HG03175 (cell line): ENCODE measurements at regions not wholly inside any gene's neighbourhood (a gene's known extent, or its start where the extent isn't known, plus 50 kb on each side); places are given as distances from the start of the nearest gene placed in this dataset.
A peak's percentile ranks its signal among the peaks of the same experiment; 100 is the strongest.
"Not testable (repeated sequence)": the region's sequence is repeated elsewhere in the genome, so short reads cannot be mapped to it uniquely, and the experiment has no call there.

ENCODE experiments used
- ATAC-seq: cut with Tn5 transposase; IDR thresholded peaks from one replicate; pipeline ENCODE4 v1.9.1; 2021; ENCODE audit warnings: mild to moderate bottlenecking, moderate library complexity; ENCODE audit not compliant: unreplicated experiment

DNA sequence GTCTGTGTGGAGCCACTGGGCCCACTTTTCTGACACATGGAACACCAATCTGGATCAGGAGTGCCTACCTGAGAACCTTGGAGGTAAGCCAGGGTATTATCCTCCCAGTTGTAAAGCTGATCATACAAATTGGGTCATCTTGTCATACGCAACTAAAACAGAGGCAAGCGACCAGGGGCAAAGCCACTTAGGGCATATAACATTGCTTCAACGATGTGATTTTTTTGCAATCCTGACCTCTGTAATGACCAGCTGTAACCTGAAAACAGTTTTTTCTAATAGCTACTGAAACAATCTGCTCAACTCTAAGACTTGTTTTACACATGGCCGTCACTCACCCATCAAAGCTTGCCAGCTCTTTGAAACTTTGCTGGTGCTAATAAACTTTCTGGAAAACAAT, 261.5 kb upstream of the AGTR2 start:
- ATAC-seq: no peak

DNA sequence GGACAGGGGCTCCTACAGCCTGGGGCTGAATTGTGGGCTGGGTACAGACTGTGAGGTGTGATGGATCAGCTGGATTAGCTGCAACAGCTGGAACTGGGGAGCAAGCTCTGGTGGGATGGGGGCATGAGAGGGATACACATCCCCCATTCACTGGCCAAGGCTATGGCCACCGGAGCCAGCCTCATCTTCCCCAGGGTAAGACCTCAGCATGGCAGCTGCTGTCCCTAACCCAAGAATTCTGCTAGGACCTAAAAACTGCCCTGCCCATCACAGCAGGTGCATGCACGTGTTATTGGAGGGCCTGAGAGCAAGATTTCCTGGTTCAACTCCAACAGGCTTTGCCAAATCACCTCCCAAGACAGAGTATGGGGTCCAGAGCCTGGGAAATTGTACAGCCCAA, 258.6 kb upstream of the AGTR2 start:
- no peak for ATAC-seq

DNA sequence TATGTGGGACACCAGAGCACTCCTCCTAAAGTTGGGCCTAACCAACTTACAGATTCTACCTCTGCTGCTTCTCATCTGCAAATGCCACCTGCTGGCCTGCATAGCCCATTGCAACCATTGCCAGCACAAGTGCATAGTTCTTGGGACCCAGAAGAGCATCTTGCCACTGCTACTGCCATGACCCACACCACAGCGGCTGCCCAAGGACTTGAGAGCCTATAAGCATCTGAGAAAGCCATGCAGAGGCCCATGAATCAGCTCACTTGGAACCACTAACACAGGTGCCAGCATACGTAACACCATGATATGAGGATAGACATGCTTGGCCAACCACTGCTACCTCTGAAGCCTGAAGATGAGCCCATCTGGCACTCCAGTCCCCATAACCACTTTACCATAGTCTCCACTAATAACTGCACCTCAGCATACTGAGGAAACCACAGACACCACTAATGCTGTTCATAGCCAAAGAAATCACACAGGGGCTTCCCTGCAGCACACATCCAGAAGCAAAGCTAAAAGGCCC, 258.1 kb upstream of the AGTR2 start:
- peak; percentile 95 for ATAC-seq

DNA sequence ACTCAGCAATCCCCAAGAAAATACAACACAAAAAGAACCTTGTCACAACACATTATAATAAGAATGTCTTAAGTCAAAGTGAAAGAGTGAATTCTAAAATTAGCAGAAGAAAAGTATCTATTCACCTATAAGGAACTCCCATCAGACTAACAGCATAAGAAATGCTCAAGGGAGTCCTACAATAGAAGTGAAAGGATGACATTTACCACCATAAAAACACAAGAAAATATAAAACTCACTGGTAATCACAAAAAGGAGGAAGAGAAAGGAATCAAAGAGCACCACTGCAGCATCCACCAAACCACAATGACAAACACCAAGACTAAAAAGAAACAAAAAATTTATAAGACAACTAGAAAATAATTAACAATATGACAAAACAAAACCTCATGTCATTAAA, 257.0 kb upstream of the AGTR2 start:
- peak; percentile 48 for ATAC-seq

DNA sequence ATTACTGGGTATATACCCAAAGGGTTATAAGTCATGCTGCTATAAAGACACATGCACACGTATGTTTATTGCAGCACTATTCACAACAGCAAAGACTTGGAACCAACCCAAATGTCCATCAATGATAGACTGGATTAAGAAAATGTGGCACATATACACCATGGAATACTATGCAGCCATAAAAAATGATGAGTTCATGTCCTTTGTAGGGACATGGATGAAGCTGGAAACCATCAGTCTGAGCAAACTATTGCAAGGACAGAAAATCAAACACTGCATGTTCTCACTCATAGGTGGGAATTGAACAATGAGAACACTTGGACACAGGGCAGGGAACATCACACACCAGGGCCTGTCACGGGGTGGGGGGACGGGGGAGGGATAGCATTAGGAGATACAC, 254.9 kb upstream of the AGTR2 start:
- ATAC-seq: not testable (repeated sequence)

DNA sequence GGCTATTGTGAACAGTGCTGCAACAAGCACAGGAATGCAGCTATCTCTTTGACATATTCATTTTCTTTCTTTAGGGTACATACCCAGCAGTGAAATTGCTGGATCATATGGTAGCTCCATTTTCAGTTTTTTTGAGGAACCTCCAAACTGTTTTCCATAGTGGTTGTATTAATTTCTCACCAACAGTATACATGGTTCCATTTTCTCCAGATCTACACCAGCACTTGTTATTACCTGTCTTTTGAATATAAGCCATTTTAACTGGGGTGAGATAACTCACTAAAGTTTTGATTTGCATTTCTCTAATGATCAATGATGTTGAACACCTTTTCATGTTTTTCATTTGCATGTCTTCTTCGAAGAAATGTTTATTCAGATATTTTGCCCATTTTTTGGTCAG, 241.1 kb upstream of the AGTR2 start:
- ATAC-seq: no peak

DNA sequence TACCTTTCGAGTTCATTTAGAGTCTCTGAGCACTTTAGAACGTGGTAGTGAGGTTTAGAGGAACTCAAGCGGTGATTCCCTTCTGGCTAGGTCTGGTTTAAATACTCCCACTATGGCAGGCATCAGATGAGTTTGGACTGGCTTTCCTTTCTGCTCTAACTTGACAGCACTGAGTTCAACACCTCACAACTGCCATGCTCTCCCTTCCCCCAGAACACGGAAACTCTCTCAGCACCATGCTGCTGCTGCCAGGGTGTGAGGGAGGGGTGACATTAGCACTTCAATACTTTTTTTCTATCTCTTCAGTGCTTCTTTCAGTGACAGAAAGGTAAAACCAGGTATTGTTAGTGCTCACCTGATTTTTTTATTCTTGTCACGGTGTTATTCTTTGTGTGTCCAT, 234.5 kb upstream of the AGTR2 start:
- ATAC-seq: no peak

DNA sequence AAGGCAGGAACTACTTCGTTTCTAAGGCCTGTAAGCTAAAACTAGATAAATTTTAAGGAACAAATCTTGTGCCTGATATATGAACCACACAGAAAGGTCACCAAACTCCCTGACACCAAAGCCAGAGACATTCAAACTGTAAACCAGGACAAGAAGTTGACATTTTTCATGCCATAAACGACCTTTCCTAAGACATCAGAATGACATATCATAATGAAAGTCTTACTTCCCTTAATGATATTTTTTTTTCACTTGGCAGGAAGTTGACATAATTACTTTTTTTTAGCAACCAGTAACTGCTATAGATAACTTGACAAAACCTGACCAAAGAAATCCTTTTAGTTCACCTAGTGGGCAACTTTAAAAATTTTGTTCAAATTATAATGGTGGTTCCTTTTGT, 231.5 kb upstream of the AGTR2 start:
- peak; percentile 66 for ATAC-seq

DNA sequence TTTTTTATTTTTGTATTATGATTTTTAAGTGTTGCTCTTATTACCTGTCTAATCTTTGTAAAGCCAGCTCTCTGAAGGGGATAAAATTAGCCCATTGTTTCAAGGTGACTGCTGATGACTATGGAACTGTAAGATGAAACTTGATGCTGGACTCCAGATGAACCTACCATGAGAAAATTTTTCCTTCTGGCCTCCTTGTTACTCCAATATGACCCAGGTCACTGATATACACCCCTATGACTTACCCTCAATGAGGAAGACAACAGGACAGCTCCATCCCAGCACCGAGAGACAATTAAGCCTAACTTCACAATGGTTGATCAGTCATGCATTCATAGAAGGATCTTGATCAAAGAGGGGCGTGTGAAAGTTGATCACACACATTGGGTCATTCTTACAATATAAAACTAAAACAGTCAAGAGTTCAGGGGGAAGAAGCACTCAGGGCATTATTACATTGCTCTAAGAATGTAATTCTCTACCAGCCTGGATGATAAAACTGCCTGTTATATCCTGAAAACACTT, 230.8 kb upstream of the AGTR2 start:
- no peak for ATAC-seq

DNA sequence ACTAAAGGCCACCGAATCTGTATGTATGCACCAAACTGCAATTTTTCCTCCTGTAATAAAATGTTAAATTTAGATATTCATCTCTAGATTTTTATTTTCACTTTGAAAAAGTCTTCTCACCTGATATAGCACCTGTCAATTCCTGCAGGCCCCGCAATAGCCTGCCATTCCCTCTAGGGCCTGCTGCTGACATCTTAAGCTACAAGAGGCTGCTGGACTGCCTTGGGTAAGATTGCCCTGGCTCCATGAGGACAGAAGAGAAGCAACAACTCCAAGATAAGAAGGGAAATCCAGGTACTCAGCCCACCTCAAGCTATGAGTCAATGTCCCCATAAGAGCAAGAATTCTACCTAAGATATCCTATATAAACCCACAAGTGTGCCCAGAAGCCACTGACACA, 230.2 kb upstream of the AGTR2 start:
- ATAC-seq: peak; percentile 18

DNA sequence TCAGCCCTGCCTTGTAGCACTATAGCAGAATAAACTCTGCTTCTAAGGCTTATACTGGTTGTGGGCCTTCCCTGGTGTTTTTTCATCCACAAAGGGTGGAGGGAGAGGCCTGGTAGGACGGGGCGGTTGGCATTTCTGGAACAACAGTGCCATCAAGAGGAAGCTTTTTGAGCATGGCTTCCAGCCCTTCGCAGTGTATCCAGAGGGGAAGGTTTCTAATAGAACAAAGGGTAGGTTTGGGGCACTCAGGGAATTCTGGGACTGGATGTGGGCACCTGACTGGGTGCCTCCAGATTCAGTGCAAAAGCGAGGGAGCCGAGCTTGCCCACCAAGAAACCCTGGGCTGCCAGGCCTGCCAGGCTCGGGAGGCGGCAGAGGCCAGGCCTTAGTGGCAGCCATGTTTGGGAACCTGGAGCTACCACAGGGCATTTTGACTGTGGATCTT, 229.6 kb upstream of the AGTR2 start:
- peak; percentile 74 for ATAC-seq

DNA sequence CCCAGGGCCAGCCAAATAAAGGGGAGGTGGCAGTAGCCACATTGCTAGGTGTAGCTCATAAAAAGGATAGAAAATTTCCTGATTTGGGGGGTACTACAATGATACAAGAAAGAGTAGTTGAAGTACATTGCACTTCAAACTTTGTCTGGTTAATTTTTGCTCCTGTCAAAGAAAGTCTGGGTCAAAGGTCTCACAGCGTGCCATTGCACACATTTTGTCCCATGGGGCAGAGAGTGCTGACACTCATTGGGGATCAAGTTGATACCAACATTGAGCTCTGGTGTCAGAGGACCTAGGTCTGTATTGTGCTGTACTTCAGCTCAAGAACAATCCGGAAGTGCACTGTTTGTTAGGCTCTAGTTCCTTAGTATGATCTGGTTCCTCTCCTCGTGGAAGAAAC, 229.2 kb upstream of the AGTR2 start:
- no peak for ATAC-seq

DNA sequence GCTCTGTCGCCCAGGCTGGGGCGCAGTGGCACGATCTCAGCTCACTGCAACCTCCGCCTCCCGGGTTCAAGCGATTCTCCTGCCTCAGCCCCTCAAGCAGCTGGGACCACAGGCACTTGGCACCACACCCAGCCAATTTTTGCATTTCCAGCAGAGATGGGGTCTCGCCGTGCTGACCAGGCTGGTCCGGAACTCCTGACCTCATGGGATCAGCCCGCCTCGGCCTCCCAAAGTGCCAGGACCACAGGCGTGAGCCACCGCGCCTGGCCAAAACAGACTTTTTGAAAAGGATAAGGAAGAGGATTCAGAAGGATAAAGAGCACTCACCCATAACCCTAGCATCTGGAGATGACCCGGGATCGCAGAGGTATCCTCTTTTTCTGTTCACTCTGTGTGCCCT, 224.5 kb upstream of the AGTR2 start:
- ATAC-seq: no peak

DNA sequence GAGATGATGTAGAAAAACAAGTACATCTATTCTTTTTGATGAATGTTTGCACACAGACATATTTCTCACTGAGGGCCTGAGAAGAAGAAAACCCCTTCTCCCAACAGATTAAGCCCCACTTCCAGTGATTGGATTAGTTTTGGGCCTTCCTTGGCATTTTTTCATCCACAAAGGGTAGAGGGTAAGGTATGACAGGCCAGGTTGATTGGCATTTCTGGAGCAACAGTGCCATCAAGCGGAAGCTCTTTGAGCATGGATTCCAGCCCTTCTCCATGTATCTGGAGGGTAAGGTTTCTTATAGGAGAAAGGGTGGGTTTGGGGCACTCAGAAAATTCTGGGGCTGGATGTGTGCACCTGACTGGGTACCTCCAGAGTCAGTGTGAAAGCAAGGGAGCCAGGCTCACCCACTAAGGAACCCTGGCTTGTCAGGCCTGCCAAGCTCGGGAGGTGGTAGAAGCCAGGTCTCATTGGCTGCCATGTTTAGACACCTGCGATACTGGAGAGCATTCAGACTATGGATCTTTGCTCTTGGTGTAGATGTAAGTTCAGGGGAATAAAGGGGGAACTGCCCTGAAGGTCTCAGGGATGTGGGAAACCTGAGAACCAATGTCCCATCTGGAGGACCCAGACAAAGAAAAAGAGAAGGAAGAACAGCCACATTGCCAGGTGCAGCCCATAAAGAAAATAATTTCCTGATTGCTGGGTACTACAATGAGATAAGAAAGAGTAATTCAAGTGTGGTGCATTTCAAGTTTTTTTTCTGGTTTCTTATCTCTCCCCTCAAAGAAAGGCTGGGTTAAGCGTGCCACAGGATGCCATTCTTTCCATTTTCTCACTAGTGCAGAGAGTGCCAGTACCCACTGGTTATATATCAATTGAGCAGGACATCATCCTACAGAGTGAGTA, 222.3 kb upstream of the AGTR2 start:
- no peak for ATAC-seq

DNA sequence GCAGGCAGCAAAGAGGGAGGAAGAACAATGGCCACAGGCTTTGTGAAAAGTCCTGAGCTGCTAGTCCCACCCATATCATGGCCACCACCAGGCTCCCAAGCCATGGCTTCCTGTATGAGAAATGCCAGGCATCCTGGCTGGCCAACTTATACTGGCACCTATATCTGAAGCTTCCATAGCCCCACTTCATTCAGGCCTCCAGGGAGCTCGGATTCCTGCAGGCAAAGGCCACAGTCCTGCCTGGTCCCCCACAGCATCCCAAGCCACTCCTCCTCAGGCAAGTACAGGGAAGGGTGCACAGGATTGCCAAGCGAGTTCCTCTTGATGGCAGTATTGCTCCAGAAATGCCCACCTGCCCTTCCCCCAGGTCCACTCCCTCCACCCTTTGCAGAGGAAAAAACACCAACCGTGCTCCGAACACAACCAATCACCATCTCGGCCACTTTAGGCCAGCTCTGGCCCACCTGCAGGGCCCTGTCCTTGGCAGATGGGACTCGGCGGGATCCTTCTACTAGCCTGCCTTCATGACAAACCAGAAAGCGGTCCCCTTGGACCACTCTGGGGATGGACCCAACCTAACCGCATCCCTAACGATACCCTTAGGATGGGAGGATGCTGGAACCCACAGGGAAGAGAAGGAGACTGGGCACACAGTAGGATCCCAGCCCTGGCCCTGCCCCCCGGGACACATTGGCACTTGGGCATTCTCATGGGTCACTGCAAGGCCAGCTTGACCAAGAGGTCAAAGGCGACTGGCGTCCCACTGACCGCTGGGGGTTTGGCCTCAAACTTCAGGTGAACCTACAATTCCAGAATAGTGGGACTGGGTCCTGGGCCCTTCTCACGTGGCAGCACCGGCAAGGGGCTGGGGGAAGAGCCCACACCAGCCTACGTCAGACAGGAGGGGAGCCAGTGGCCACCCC, 220.4 kb upstream of the AGTR2 start:
- no peak for ATAC-seq

DNA sequence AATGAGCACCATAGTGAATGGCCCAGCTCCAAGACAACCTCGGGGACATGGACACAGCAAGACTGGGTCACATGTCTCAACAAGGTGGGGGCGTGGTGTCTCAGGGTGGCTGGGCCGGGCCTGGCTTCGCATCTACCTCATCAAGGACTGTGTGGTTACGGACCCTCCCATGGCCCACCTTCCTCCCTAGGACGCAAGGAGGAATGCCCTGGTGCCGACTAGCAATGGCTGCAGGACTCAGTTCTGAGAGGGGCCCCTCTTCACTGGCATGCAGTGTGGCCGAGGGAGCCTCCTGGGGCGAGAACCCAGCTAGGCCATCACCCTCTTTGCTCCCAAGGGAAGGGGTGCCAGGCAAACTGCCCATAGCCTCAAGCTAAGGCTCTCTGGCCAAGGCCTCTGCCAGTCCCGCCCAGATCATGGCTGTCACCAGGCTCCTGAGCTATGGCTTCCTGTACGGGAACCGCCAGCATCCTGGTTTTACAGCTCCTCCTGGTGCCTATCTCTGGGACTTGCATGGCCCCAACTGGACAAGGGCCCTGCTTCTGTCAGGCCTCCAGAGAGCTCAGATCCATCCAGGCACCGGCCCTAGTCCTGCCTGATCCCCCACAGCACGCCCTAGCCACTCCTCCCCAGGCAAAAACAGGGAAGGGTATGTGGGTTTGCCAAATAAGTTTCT, 218.0 kb upstream of the AGTR2 start:
- no peak for ATAC-seq

DNA sequence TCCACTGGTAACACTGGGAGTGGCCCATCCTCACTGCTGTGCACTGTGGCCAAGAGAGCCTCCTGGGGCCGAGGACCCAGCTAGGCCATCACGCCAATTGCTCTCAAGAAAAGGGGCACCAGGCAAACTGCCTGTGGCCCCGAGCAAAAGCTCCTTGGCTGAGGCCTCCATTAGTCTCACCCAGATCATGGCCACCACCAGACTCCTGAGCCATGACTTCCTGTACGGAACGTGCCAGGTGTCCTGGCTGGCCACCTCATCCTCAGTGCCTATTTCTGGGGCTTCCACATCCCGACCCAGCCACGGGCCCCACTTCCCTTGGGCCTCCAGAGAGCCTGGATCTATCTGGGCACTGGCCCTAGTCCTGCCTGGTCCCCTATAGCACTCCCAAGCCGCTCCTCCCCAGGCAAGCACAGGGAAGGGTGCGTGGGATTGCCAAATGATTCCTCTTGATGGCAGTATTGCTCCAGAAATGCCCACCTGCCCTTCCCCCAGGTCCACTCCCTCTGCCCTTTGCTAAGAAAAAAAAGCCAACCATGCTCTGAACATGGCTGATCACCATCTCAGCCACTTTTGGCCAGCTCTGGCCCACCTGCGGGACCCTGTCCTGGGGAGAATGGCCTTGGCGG, 212.6 kb upstream of the AGTR2 start:
- no peak for ATAC-seq

DNA sequence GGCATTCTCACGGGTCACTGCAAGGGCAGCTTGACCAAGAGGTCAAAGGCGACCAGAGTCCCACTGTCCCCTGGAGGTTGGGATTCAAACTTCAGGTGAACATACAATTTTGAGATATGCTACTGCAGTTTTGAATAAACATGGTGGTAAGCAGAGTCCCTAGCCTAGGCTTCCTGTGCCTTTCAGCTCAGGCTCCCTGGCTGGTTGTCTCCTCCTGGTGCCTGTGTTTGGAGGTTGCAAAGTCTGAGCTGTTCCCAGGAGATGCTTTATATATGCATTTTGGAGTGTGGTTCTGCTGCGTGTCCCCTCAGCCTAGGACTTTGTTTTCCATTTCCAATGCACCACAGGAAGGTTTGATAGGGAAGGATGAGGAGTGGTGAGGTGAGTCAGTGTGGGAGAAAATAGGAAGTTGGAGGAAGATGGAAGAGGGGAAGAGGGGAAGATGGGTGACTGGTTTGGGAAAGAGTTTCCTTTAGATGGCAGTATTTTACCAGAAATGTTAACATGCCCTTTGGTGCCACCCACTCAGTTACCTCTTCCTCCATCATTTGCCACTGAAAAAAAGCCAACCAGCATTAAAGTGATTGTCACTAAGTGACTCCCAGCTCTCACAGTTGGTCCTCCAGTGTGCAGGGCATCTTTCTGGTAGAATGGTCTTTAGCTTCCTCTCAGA, 211.7 kb upstream of the AGTR2 start:
- no peak for ATAC-seq

DNA sequence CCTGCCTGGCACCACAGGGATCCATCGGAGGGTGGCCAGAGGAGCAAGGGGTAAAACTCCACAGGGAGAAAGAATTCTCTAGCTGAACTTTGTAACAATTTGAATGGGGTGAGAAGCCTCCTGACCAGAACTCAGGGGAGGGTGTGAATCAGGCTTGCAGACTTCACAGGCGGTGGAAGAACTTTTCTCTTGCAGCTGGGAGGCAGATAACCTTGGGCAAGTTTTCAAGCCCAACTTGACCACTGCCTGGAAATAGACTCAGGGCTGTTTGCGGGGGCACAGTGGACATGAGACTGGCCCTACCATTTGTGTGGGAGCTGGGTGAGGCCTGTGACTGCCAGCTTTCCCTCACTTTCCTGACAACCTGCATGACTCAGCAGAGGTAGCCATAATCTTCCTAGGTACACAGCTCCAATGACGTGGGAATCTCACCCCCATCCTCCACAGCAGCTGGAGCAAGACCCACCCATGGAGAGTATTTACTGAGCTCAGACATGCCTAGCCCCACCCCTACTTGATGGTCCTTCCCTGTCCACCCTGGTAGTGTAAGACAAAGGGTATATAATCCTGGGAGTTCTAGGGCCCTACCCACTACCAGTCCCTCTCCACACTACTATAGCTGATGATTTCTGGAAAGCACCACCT, 210.0 kb upstream of the AGTR2 start:
- ATAC-seq: no peak
